A549 (cell line): ENCODE measurements at regions not wholly inside any gene's neighbourhood (a gene's known extent, or its start where the extent isn't known, plus 50 kb on each side); places are given as distances from the start of the nearest gene placed in this dataset.

ENCODE experiments used
- ATAC-seq, 2 experiments: fragments of 200-7000 bp in 1 of 2; fragments of >200 bp in 1 of 2; cut with Nextera tagmentation in 1 of 2; cut with Tn5 transposase in 1 of 2; 3 replicates each; pipeline versions ENCODE4 v1.8.0 to v1.9.1; 2018 to 2020; ENCODE audit warnings: mild to moderate bottlenecking in 1 of 2, moderate library complexity in 1 of 2
- CTCF ChIA-PET: fragments of 300-600 bp; sonication (Branson Sonifier 250); formaldehyde crosslinking; extraction: SDS; loops from one replicate; lab custom pipeline; 2021; ENCODE audit warnings: antibody characterized with exemption, inconsistent platforms; lab: Yijun Ruan, JAX
- POLR2A ChIA-PET: fragments of 350-600 bp; formaldehyde crosslinking; extraction: SDS; loops from one replicate; lab custom pipeline; 2021; ENCODE audit warnings: antibody characterized with exemption, inconsistent platforms; lab: Yijun Ruan, JAX
- DNase-seq, 2 experiments: peaks; one replicate each; pipeline versions ENCODE4 v3.0.0 to v3.0.0-alpha.2; 2011 to 2016; ENCODE audit warnings: low read depth in 1 of 2, low spot score in 1 of 2
- FAIRE-seq: peaks from 2 replicates; lab custom pipeline; 2011; peaks lifted over from hg19 to GRCh38; lab: Jason Lieb, UNC
- H3K27ac ChIP-seq, 2 experiments: fragments of >200 bp; sonication (Bioruptor Twin); formaldehyde crosslinking; 3 replicates each; pipeline ENCODE4 v1.5.1; 2016 to 2017
- H3K4me1 ChIP-seq: fragments of >200 bp; sonication (Bioruptor Twin); formaldehyde crosslinking; 3 replicates; pipeline ENCODE4 v1.6.1; 2016
- H3K4me2 ChIP-seq: fragments of >200 bp; sonication (Bioruptor Twin); formaldehyde crosslinking; 3 replicates; pipeline ENCODE4 v1.6.1; 2016
- H3K4me3 ChIP-seq: fragments of >200 bp; sonication (Bioruptor Twin); formaldehyde crosslinking; 3 replicates; pipeline ENCODE4 v1.5.1; 2016
- H3K9me3 ChIP-seq: fragments of >200 bp; sonication (Bioruptor Twin); formaldehyde crosslinking; 3 replicates; pipeline ENCODE4 v1.6.1; 2016
- ATOH8 ChIP-seq: fragments of 250-450 bp; sonication (Bioruptor Pico); IDR thresholded peaks from 2 replicates; pipeline ENCODE4 v1.5.0; 2020; ENCODE audit warnings: low read depth, mild to moderate bottlenecking, moderate library complexity
- CBX8 ChIP-seq: fragments of 200-600 bp; sonication (generic); IDR thresholded peaks from 2 replicates; pipeline ENCODE4 v1.6.1; 2016
- CTCF ChIP-seq: fragments of >200 bp; sonication (Bioruptor Twin); formaldehyde crosslinking; IDR thresholded peaks from 3 replicates; pipeline ENCODE4 v1.5.1; 2016
- EP300 ChIP-seq, 2 experiments: fragments of >200 bp; sonication (Bioruptor Twin); formaldehyde crosslinking; IDR thresholded peaks; 2 replicates in 1 of 2; 3 replicates in 1 of 2; pipeline ENCODE4 v1.6.1; 2016 to 2017
- GATA3 ChIP-seq: IDR thresholded peaks from 2 replicates; pipeline ENCODE4 v1.6.1; 2012; ENCODE audit warnings: borderline replicate concordance
- HES2 ChIP-seq: fragments of >200 bp; sonication (Bioruptor Twin); formaldehyde crosslinking; IDR thresholded peaks from 2 replicates; pipeline ENCODE4 v1.6.1; 2016
- HEYL ChIP-seq: fragments of 250-450 bp; sonication (Bioruptor Pico); IDR thresholded peaks from 2 replicates; pipeline ENCODE4 v1.8.0; 2021; ENCODE audit warnings: mild to moderate bottlenecking, moderate library complexity
- JUNB ChIP-seq: fragments of >200 bp; sonication (Bioruptor Twin); formaldehyde crosslinking; IDR thresholded peaks from 2 replicates; pipeline ENCODE4 v1.6.1; 2016
- MAFK ChIP-seq: fragments of 450-650 bp; IDR thresholded peaks from 2 replicates; pipeline ENCODE4 v1.6.1; 2014; ENCODE audit not compliant: partially characterized antibody
- NFE2L2 ChIP-seq: fragments of 150-350 bp; conservative IDR thresholded peaks from 2 replicates; pipeline ENCODE4 v1.6.1; 2014; ENCODE audit warnings: low read length
- NR3C1 ChIP-seq: fragments of >200 bp; sonication (Bioruptor Twin); formaldehyde crosslinking; IDR thresholded peaks from 3 replicates; pipeline ENCODE4 v1.6.1; 2017
- PHF8 ChIP-seq: fragments of 200-600 bp; sonication (generic); IDR thresholded peaks from 2 replicates; pipeline ENCODE4 v1.6.1; 2016; ENCODE audit warnings: low read depth, mild to moderate bottlenecking, antibody characterized with exemption, moderate library complexity, borderline replicate concordance
- RARB ChIP-seq: fragments of 250-450 bp; sonication (Bioruptor Pico); IDR thresholded peaks from 2 replicates; pipeline ENCODE4 v1.8.0; 2021; ENCODE audit warnings: mild to moderate bottlenecking, moderate library complexity
- RCOR1 ChIP-seq: fragments of 150-350 bp; IDR thresholded peaks from 2 replicates; pipeline ENCODE4 v1.6.1; 2014; ENCODE audit warnings: antibody characterized with exemption, low read length, low read depth
- REST ChIP-seq: fragments of 200-600 bp; sonication (generic); IDR thresholded peaks from 2 replicates; pipeline ENCODE4 v1.6.1; 2016; ENCODE audit warnings: antibody characterized with exemption, mild to moderate bottlenecking, moderate library complexity
- SREBF2 ChIP-seq: fragments of 450-650 bp; IDR thresholded peaks from 2 replicates; pipeline ENCODE4 v1.6.1; 2014; ENCODE audit warnings: mild to moderate bottlenecking, moderate library complexity
- TFCP2L1 ChIP-seq: fragments of 250-450 bp; sonication (Bioruptor Pico); IDR thresholded peaks from 2 replicates; pipeline ENCODE4 v1.5.0; 2021; ENCODE audit warnings: mild to moderate bottlenecking
- ZC3H11A ChIP-seq: fragments of 450-650 bp; IDR thresholded peaks from 2 replicates; pipeline ENCODE4 v1.6.1; 2014; ENCODE audit warnings: antibody characterized with exemption, mild to moderate bottlenecking
- ZFP36 ChIP-seq: fragments of 450-650 bp; IDR thresholded peaks from 2 replicates; pipeline ENCODE4 v1.6.1; 2014; ENCODE audit warnings: borderline replicate concordance; ENCODE audit not compliant: partially characterized antibody
- ZNF302 ChIP-seq: fragments of 250-450 bp; sonication (Bioruptor Pico); IDR thresholded peaks from 2 replicates; pipeline ENCODE4 v1.9.0; 2021; ENCODE audit warnings: inconsistent platforms, mild to moderate bottlenecking, moderate library complexity
- WGBS: methylation state at CpG from one replicate; pipeline ENCODE4 v1.1.6; 2017; ENCODE audit errors: missing lambda C conversion rate; 5-methylcytosine and 5-hydroxymethylcytosine counted together

- TF ChIP-seq CTCF (no peak), NFE2L2 (no peak), CBX8 (no peak), ATOH8 (CRISPR knock-in tag) (no peak), ZC3H11A (no peak), RARB (CRISPR knock-in tag) (no peak), HEYL (no peak), REST (no peak)
- TF ChIP-seq, all 56 proteins: peak for 0
Observed at GRCh38 chr2:134170700-134171099, 83.2 kb upstream of the MGAT5 start (continued).

GRCh38 chr2:134173338-134174016 is 80.4 kb upstream of the MGAT5 start:
- no peak overlapping the region for H3K27ac ChIP-seq
- H3K9me3 ChIP-seq, result no peaks in the 10 kb centered on the region
- no peak for TF ChIP-seq REST
- TF ChIP-seq NR3C1, result no peak
- no peak overlapping the region for H3K4me2 ChIP-seq
- no peaks in the 10 kb centered on the region; the same call in 2 of the 3 replicates for H3K4me1 ChIP-seq
- ChIA-PET POLR2A (no interaction called here), CTCF (no interaction called here)
- no peak overlapping the region for H3K4me3 ChIP-seq
- 88% methylated on average over 14 of the region's 14 CpGs for WGBS
- ATAC-seq (no peak), FAIRE-seq (no peak), DNase-seq (no peak)

GRCh38 chr2:134174711-134175110 is 79.2 kb upstream of the MGAT5 start:
- ATAC-seq, result no peak
- no peak for FAIRE-seq

More at GRCh38 chr2:134174711-134175110, 79.2 kb upstream of the MGAT5 start:
- WGBS, result 81% methylated on average over 5 of the region's 5 CpGs
- H3K4me3 ChIP-seq, result no peak overlapping the region
- ChIA-PET POLR2A (no interaction called here), CTCF (interaction anchor here (1.1 kb wide), 1 partner anchor 8 kb away, joined by 3 read pairs; no protein-coding TSS in a partner anchor)
- no peak overlapping the region for H3K27ac ChIP-seq
- no peaks in the 10 kb centered on the region; the same call in 2 of the 3 replicates for H3K4me1 ChIP-seq
- no peak for TF ChIP-seq SREBF2
- TF ChIP-seq JUNB, result no peak
- no peak for TF ChIP-seq ZFP36
- no peak for TF ChIP-seq EP300 (IDR thresholded peaks at IDR 0.05)
- no peak for TF ChIP-seq RCOR1
- no peak for TF ChIP-seq ZNF302 (CRISPR knock-in tag)
- no peak for TF ChIP-seq GATA3
- no peak for TF ChIP-seq NR3C1
- no peak for TF ChIP-seq MAFK
- no peak for TF ChIP-seq PHF8
- TF ChIP-seq TFCP2L1 (CRISPR knock-in tag), result no peak
- no peak for TF ChIP-seq HES2
- TF ChIP-seq ZC3H11A, result no peak
- no peaks in the 10 kb centered on the region for H3K9me3 ChIP-seq
- no peak overlapping the region for H3K4me2 ChIP-seq
- DNase-seq, result no peak
